ENCODE measurements at regions not wholly inside any gene's neighbourhood (a gene's known extent, or its start where the extent isn't known, plus 50 kb on each side); places are given as distances from the start of the nearest gene placed in this dataset.

DNA sequence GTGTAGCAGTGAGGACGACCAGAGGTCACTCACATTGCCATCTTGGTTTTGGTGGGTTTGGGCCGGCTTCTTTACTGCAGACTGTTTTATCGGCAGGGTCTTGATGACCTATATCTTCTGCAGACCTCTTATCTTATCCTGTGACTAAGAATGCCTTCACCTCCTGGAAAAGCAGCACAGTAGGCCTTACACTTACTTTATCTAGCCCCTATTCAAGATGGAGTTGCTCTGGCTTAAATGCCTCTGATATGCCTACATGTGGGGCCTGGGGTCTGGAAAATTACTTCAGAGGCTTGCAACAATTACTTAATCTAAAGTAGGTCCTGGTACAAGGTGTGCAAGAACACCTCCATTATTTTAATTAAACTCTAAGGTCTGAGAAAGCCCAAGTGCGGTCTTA lies 86.9 kb upstream of the IL12B start:
- TF ChIP-seq, protein P1, sequence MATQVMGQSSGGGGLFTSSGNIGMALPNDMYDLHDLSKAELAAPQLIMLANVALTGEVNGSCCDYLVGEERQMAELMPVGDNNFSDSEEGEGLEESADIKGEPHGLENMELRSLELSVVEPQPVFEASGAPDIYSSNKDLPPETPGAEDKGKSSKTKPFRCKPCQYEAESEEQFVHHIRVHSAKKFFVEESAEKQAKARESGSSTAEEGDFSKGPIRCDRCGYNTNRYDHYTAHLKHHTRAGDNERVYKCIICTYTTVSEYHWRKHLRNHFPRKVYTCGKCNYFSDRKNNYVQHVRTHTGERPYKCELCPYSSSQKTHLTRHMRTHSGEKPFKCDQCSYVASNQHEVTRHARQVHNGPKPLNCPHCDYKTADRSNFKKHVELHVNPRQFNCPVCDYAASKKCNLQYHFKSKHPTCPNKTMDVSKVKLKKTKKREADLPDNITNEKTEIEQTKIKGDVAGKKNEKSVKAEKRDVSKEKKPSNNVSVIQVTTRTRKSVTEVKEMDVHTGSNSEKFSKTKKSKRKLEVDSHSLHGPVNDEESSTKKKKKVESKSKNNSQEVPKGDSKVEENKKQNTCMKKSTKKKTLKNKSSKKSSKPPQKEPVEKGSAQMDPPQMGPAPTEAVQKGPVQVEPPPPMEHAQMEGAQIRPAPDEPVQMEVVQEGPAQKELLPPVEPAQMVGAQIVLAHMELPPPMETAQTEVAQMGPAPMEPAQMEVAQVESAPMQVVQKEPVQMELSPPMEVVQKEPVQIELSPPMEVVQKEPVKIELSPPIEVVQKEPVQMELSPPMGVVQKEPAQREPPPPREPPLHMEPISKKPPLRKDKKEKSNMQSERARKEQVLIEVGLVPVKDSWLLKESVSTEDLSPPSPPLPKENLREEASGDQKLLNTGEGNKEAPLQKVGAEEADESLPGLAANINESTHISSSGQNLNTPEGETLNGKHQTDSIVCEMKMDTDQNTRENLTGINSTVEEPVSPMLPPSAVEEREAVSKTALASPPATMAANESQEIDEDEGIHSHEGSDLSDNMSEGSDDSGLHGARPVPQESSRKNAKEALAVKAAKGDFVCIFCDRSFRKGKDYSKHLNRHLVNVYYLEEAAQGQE (IDR thresholded peaks at IDR 0.05; ENCODE audit: insufficient replicate concordance, low read depth): no peak
- TF ChIP-seq GABPA (IDR thresholded peaks at IDR 0.05; ENCODE audit: low read depth): no peak
- TF ChIP-seq CTCF (IDR thresholded peaks at IDR 0.05; ENCODE audit: insufficient read depth, low read length): no peak
- no peak for TF ChIP-seq SPI1 (IDR thresholded peaks at IDR 0.05; ENCODE audit: borderline replicate concordance, low read depth)
- TF ChIP-seq POLR2AphosphoS5 (IDR thresholded peaks at IDR 0.05; ENCODE audit: low read depth): no peak

DNA sequence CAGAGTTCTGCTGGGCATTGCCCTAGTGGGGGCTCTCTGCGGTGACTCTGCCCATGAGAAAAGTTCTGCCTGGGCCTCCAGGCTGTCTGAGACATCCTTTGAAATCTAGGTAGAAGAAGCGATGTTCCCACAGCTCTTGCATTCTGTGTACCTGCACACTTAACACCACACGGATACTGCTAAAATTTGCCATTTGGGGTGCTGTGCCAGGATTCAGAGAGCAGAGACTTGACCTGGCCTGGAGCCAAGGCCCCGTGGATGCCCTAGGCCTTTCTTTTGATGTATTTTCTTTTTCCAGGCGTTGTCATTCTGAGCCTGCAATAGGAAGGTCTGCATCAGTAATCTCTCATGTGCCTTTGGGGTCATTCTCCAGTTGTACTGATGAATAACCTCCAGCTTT lies 89.3 kb upstream of the IL12B start:
- no peak overlapping the region for H3K4me3 ChIP-seq (replicated peaks; ENCODE audit: insufficient read depth, low read length)
- no peak overlapping the region for H3K27ac ChIP-seq (replicated peaks)
- no peak for DNase-seq (ENCODE audit: low read depth in 1 of 2, low spot score in 1 of 2)
- H3K27me3 ChIP-seq (ENCODE audit: insufficient read depth, poor library complexity, severe bottlenecking): no peaks in the 10 kb centered on the region
- TF ChIP-seq CTCF (IDR thresholded peaks at IDR 0.05; ENCODE audit: insufficient read depth, low read length): no peak

More for the DNA sequence above, 86.9 kb upstream of the IL12B start:
- Histone ChIP-seq H3K27me3 (ENCODE audit: insufficient read depth, poor library complexity, severe bottlenecking) (no peaks in the 10 kb centered on the region), H3K4me3 (replicated peaks; ENCODE audit: insufficient read depth, low read length) (no peak overlapping the region), H3K27ac (replicated peaks) (no peak overlapping the region)
- DNase-seq (ENCODE audit: low read depth in 1 of 2, low spot score in 1 of 2): no peak

- peak in 1 of 2 experiments; percentile 42 for DNase-seq (ENCODE audit: low read depth in 1 of 2, low spot score in 1 of 2)
- Histone ChIP-seq H3K4me3 (replicated peaks; ENCODE audit: insufficient read depth, low read length) (no peak overlapping the region), H3K27me3 (ENCODE audit: insufficient read depth, poor library complexity, severe bottlenecking) (no peaks in the 10 kb centered on the region), H3K27ac (replicated peaks) (no peak overlapping the region)
- TF ChIP-seq, protein P1 (IDR thresholded peaks at IDR 0.05; ENCODE audit: insufficient replicate concordance, low read depth): no peak
- TF ChIP-seq GABPA (IDR thresholded peaks at IDR 0.05; ENCODE audit: low read depth) (no peak), SPI1 (IDR thresholded peaks at IDR 0.05; ENCODE audit: borderline replicate concordance, low read depth) (no peak), CTCF (IDR thresholded peaks at IDR 0.05; ENCODE audit: insufficient read depth, low read length) (no peak), POLR2AphosphoS5 (IDR thresholded peaks at IDR 0.05; ENCODE audit: low read depth) (no peak)
Measured at GRCh38 chr5:159420940-159421339, 90.7 kb upstream of the IL12B start.

- TF ChIP-seq, protein P1 (IDR thresholded peaks at IDR 0.05; ENCODE audit: insufficient replicate concordance, low read depth): no peak
- TF ChIP-seq POLR2AphosphoS5 (IDR thresholded peaks at IDR 0.05; ENCODE audit: low read depth) (no peak), SPI1 (IDR thresholded peaks at IDR 0.05; ENCODE audit: borderline replicate concordance, low read depth) (no peak), CTCF (IDR thresholded peaks at IDR 0.05; ENCODE audit: insufficient read depth, low read length) (no peak), GABPA (IDR thresholded peaks at IDR 0.05; ENCODE audit: low read depth) (no peak)
- Histone ChIP-seq H3K4me3 (replicated peaks; ENCODE audit: insufficient read depth, low read length) (no peak overlapping the region), H3K27ac (replicated peaks) (no peak overlapping the region), H3K27me3 (ENCODE audit: insufficient read depth, poor library complexity, severe bottlenecking) (no peaks in the 10 kb centered on the region)
- no peak for DNase-seq (ENCODE audit: low read depth in 1 of 2, low spot score in 1 of 2)
Measured at GRCh38 chr5:159422361-159422760, 92.1 kb upstream of the IL12B start.
